LNCaP clone FGC (cell line): ENCODE measurements at regions not wholly inside any gene's neighbourhood (a gene's known extent, or its start where the extent isn't known, plus 50 kb on each side); places are given as distances from the start of the nearest gene placed in this dataset.

ENCODE experiments used
- DNase-seq: peaks from one replicate; pipeline ENCODE4 v3.0.0-alpha.2; 2011; ENCODE audit warnings: low read depth
- H3K4me3 ChIP-seq: 2 replicates; pipeline ENCODE4 v1.5.1; 2011; ENCODE audit warnings: mild to moderate bottlenecking, low read depth, low read length, control low read depth
- CTCF ChIP-seq: IDR thresholded peaks from 2 replicates; pipeline ENCODE4 v1.5.1; 2012; ENCODE audit warnings: mild to moderate bottlenecking; ENCODE audit not compliant: control insufficient read depth, insufficient read depth; ENCODE audit errors: extremely low read depth

GRCh38 chr12:4014444-4014843 lies 141.2 kb upstream of the PARP11 start:
- H3K4me3 ChIP-seq = no peak overlapping the region
- no peak for TF ChIP-seq CTCF
- no peak for DNase-seq

DNA sequence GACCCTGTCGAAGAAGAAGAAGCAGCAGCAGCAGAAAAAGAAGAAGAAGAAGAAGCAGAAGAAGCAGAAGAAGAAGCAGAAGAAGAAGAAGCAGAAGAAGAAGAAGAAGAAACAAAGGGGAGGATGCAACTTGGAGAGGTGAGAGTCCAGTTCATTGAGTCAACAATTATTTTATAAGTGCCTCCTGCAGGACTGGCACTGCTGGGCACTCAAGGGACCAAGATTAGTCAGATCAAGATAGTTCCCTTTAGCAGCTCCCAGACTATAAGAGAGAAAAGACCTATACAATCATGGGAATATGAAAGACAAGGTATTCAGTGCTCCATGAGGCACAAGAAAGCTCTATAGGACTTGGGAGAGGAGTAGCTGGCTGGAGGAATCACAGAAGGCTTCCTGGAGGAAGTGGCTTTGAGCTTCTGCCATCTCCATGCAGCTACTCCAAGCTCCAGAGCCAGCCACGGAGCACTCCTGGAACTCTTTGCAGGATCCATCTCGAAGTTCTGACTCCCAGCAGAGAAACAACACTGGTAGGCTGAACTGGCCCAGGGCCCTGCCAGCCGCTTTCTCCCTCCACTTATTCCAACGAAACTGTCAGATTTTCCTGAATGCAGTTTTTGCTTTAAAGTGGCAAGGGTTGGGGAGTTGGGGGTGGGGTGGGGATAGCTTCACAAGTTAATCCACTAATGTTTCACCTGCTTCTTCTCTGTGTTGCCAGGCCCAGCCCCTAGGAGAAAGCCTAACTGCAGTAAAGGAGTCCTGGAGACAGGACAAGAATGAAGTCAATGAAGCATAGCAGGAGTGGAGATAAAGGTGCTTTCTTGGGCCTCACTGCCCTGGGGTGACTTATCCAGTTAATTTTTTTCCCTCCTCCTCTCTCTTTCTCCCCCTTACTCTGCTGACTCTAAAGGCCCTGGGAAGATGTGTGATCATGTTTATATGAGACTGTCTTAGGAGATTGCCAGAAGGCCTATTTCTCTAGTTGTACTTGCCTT lies 140.1 kb upstream of the PARP11 start:
- DNase-seq = no peak
- TF ChIP-seq CTCF = no peak
- no peak overlapping the region for H3K4me3 ChIP-seq

GRCh38 chr12:4012073-4012472 lies 138.9 kb upstream of the PARP11 start:
- no peak overlapping the region for H3K4me3 ChIP-seq
- no peak for TF ChIP-seq CTCF
- DNase-seq = no peak

- no peak for TF ChIP-seq CTCF
- no peak overlapping the region for H3K4me3 ChIP-seq
- DNase-seq = no peak
Observed at GRCh38 chr12:4011597-4011996, 138.4 kb upstream of the PARP11 start.

GRCh38 chr12:4009979-4010704 lies 136.9 kb upstream of the PARP11 start:
- TF ChIP-seq CTCF = no peak
- no peak overlapping the region for H3K4me3 ChIP-seq
- DNase-seq = no peak

DNA sequence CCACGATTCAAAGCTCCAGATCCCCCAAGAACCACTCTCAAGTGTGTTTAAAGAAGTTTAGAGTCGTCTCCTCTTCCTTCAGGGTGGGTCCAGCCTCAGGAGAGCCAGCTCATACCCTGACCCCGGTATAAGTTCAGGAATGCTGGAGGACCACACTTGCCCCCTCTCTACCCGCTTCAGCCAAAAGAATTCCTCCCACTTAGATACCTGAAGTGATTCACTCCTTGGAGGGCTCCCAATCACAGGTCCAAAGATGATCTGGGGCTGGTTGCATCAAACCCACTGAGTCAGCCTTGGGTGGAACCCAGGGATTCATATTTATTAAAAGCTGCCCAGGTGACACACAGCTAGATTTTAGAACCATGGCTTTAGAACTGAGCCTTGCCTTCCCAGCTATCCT lies 133.5 kb upstream of the PARP11 start:
- DNase-seq = no peak
- TF ChIP-seq CTCF = no peak
- H3K4me3 ChIP-seq = no peak overlapping the region
